ENCODE measurements at regions not wholly inside any gene's neighbourhood (a gene's known extent, or its start where the extent isn't known, plus 50 kb on each side); places are given as distances from the start of the nearest gene placed in this dataset.

DNA sequence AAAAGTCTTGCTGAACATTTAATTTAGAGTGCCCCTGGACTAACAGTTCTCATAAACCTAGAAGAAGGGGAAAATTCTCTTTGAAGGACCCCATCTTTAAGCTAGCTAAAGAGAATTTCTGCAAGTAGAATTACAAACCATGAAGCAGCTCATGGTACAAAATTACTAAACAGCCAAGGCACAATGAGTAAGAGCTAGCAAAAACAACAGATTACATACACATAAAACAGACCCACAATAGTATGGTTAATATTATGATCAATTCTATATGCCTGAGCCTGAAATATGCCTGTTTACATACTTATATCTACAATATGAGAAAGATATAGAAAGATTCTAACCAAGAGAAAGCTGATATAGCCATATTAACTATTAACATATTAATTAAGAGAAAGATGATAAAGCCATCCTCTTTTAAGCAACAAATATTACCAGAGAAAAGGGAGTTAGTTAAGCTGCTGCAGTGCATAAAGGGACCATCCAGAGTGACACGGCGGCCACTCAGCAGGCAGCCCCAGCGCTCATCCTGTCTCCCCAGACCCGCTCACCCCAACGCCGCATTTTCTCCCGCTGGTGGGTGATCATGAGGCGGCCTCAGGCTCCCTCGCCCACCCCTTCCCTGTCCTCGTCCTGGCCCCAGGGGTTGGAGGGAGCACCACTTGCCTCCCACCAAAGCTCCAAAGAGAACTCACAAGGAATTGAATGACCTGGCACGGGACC is 98.4 kb upstream of the CARMIL1 start:
- no peak overlapping the region for H3K27ac ChIP-seq (ENCODE audit: low read depth in 2 of 2, low read length in 2 of 2)
- no peaks in the 10 kb centered on the region for H3K27me3 ChIP-seq (ENCODE audit: control insufficient read depth in 2 of 2, insufficient read depth in 2 of 2, low read length in 2 of 2)
- H3K4me3 ChIP-seq (ENCODE audit: low read length in 2 of 2) = no peak overlapping the region
- H3K9ac ChIP-seq (ENCODE audit: low read depth in 1 of 2, low read length in 2 of 2) = no peak overlapping the region
- peaks cover under 1 to 1% of the 10 kb centered on the region in 2 donors for H3K4me1 ChIP-seq (ENCODE audit: control insufficient read depth in 2 of 2, insufficient read depth in 2 of 2, low read length in 2 of 2)
- H3K36me3 ChIP-seq (ENCODE audit: control insufficient read depth in 2 of 2, insufficient read depth in 2 of 2, low read length in 2 of 2) = no peaks in the 10 kb centered on the region
- no peaks in the 10 kb centered on the region for H3K9me3 ChIP-seq (ENCODE audit: control insufficient read depth in 2 of 2, low read length in 2 of 2)

DNA sequence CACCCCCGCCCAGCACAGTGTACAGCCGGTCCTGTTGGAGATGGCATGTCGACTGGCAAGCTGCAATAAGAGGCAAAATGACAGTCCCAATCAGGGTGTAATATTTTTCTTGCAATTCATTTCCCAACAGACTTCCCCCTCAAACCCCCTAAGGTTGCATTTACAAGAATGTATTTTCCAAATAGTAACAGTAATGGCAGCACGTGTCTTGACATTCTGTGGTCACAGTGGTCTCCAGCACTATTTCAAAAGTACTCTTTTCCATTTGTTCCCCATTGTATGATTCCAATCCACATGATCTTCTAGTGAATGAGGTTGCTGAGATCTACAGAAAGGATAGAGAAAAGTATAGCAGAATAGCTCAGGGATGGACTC is 97.8 kb upstream of the CARMIL1 start:
- no peaks in the 10 kb centered on the region for H3K9me3 ChIP-seq (ENCODE audit: control insufficient read depth in 2 of 2, low read length in 2 of 2)
- H3K36me3 ChIP-seq (ENCODE audit: control insufficient read depth in 2 of 2, insufficient read depth in 2 of 2, low read length in 2 of 2) = no peaks in the 10 kb centered on the region
- no peak overlapping the region for H3K9ac ChIP-seq (ENCODE audit: low read depth in 1 of 2, low read length in 2 of 2)
- no peak overlapping the region for H3K27ac ChIP-seq (ENCODE audit: low read depth in 2 of 2, low read length in 2 of 2)
- no peak overlapping the region for H3K4me3 ChIP-seq (ENCODE audit: low read length in 2 of 2)
- H3K4me1 ChIP-seq (ENCODE audit: control insufficient read depth in 2 of 2, insufficient read depth in 2 of 2, low read length in 2 of 2) = no peaks in the 10 kb centered on the region
- H3K27me3 ChIP-seq (ENCODE audit: control insufficient read depth in 2 of 2, insufficient read depth in 2 of 2, low read length in 2 of 2) = no peaks in the 10 kb centered on the region

DNA sequence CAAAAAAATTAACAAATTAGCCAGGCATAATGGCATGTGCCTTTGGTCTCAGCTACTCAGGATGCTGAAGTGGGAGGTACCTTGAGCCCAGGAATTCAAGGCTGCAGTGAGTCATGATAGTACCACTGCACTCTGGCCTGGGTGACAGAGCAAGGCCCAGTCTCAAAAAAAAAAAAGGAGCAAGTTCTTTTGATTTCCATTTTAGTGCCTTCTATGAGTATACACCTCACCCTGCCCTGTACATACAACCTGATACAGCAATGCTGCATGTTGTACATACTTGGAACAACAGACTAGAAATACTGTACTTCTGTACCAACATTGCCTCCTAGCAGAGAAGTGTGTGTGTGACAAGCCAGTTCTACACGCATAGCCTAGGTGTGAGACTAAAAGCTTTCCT is 97.3 kb upstream of the CARMIL1 start:
- H3K9me3 ChIP-seq (ENCODE audit: control insufficient read depth in 2 of 2, low read length in 2 of 2) = no peaks in the 10 kb centered on the region
- no peaks in the 10 kb centered on the region for H3K27me3 ChIP-seq (ENCODE audit: control insufficient read depth in 2 of 2, insufficient read depth in 2 of 2, low read length in 2 of 2)
- no peak overlapping the region for H3K27ac ChIP-seq (ENCODE audit: low read depth in 2 of 2, low read length in 2 of 2)
- no peak overlapping the region for H3K9ac ChIP-seq (ENCODE audit: low read depth in 1 of 2, low read length in 2 of 2)
- H3K4me3 ChIP-seq (ENCODE audit: low read length in 2 of 2) = no peak overlapping the region
- H3K4me1 ChIP-seq (ENCODE audit: control insufficient read depth in 2 of 2, insufficient read depth in 2 of 2, low read length in 2 of 2) = no peaks in the 10 kb centered on the region
- no peaks in the 10 kb centered on the region for H3K36me3 ChIP-seq (ENCODE audit: control insufficient read depth in 2 of 2, insufficient read depth in 2 of 2, low read length in 2 of 2)

DNA sequence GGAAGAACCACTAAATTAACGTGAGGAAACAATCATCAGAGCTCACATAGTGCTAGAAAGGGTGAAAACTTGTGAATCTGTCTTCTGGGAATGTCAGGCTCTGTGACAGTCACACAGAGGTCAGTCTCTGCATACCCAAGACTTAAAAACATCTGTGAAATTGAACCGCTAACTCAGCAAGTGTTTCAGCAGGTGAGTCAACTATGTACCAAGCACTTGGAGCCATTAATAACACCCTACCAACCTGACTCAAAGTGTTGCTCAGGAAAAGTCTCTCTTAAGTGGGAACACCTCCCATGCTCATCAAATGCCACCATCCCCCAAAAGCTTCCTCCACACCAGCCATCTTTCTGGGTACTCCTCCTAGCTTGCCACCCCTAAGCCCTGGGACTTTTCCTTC is 92.3 kb upstream of the CARMIL1 start:
- Histone ChIP-seq H3K4me1 (ENCODE audit: control insufficient read depth in 2 of 2, insufficient read depth in 2 of 2, low read length in 2 of 2) (no peaks in the 10 kb centered on the region), H3K27me3 (ENCODE audit: control insufficient read depth in 2 of 2, insufficient read depth in 2 of 2, low read length in 2 of 2) (no peaks in the 10 kb centered on the region), H3K4me3 (ENCODE audit: low read length in 2 of 2) (no peak overlapping the region), H3K9ac (ENCODE audit: low read depth in 1 of 2, low read length in 2 of 2) (no peak overlapping the region), H3K9me3 (ENCODE audit: control insufficient read depth in 2 of 2, low read length in 2 of 2) (no peaks in the 10 kb centered on the region), H3K36me3 (ENCODE audit: control insufficient read depth in 2 of 2, insufficient read depth in 2 of 2, low read length in 2 of 2) (no peaks in the 10 kb centered on the region), H3K27ac (ENCODE audit: low read depth in 2 of 2, low read length in 2 of 2) (no peak overlapping the region)

DNA sequence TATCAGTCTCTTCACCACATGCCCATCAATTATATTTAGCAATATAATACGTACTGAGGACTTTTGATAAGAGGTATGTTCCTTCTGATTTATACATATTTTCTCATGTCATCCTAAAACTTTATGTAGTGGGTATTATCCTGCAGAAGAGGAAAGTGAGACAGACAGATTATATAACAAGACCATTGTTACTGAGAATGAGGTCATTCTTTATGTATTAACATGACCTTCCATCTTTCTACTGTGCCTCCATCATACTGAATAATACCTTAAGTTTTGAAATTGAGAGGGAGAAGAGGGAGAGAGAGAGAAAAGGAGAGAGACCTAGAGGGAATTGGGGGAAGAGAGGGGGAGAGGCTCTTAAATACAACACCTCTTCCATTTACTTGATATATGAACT is 90.9 kb upstream of the CARMIL1 start:
- Histone ChIP-seq H3K9ac (ENCODE audit: low read depth in 1 of 2, low read length in 2 of 2) (no peak overlapping the region), H3K9me3 (ENCODE audit: control insufficient read depth in 2 of 2, low read length in 2 of 2) (no peaks in the 10 kb centered on the region), H3K36me3 (ENCODE audit: control insufficient read depth in 2 of 2, insufficient read depth in 2 of 2, low read length in 2 of 2) (no peaks in the 10 kb centered on the region)

DNA sequence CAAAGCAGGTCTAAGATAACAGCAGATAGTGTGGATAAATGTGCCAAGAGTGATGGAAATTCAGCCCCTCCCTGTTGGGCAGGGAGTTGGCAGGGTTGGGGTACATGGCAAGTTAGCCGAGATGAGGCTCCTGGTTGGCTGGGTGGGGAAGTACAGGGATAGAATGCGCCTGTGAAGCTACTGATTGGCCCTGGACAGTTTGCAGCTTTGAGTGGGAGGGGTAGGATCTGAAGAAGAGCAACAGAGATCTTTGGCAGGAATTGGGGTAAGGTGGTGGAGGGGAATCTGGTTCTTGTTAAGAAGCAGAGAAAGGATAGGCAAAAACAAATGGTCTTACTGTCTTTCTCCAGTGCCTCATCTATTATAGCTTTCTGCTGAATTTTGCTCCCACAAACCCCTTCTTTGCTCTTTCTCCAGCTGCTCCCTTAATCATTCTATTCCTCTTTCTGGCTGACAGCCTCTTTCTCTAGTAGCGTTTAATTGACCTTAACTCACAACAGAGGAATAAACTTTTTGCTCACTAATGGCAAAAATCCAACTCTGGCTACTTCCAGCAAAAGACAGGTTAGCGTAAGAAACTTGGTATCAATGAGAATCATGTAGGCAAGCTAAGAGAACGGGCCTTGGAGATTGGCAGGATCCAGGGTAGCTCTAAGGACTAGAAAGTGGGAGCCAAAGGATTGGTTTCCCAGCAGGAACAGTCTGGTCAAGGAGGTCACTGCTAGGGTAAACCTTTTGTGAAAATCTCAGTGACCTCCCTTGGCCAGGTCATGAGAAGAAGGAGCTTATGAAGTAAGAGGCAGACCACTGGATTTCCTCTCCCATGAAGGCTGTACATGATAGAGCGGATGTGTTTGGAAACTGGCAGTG is 86.3 kb upstream of the CARMIL1 start:
- Histone ChIP-seq H3K9ac (ENCODE audit: low read depth in 1 of 2, low read length in 2 of 2) (no peak overlapping the region), H3K36me3 (ENCODE audit: control insufficient read depth in 2 of 2, insufficient read depth in 2 of 2, low read length in 2 of 2) (no peaks in the 10 kb centered on the region), H3K27ac (ENCODE audit: low read depth in 2 of 2, low read length in 2 of 2) (peak overlapping the region; percentile 25 to 44), H3K4me1 (ENCODE audit: control insufficient read depth in 2 of 2, insufficient read depth in 2 of 2, low read length in 2 of 2) (no peaks in the 10 kb centered on the region), H3K27me3 (ENCODE audit: control insufficient read depth in 2 of 2, insufficient read depth in 2 of 2, low read length in 2 of 2) (no peaks in the 10 kb centered on the region), H3K9me3 (ENCODE audit: control insufficient read depth in 2 of 2, low read length in 2 of 2) (no peaks in the 10 kb centered on the region), H3K4me3 (ENCODE audit: low read length in 2 of 2) (no peak overlapping the region)

More for the DNA sequence above, 90.9 kb upstream of the CARMIL1 start:
- H3K27ac ChIP-seq (ENCODE audit: low read depth in 2 of 2, low read length in 2 of 2) = no peak overlapping the region
- H3K4me3 ChIP-seq (ENCODE audit: low read length in 2 of 2) = no peak overlapping the region
- H3K4me1 ChIP-seq (ENCODE audit: control insufficient read depth in 2 of 2, insufficient read depth in 2 of 2, low read length in 2 of 2) = no peaks in the 10 kb centered on the region
- H3K27me3 ChIP-seq (ENCODE audit: control insufficient read depth in 2 of 2, insufficient read depth in 2 of 2, low read length in 2 of 2) = no peaks in the 10 kb centered on the region

DNA sequence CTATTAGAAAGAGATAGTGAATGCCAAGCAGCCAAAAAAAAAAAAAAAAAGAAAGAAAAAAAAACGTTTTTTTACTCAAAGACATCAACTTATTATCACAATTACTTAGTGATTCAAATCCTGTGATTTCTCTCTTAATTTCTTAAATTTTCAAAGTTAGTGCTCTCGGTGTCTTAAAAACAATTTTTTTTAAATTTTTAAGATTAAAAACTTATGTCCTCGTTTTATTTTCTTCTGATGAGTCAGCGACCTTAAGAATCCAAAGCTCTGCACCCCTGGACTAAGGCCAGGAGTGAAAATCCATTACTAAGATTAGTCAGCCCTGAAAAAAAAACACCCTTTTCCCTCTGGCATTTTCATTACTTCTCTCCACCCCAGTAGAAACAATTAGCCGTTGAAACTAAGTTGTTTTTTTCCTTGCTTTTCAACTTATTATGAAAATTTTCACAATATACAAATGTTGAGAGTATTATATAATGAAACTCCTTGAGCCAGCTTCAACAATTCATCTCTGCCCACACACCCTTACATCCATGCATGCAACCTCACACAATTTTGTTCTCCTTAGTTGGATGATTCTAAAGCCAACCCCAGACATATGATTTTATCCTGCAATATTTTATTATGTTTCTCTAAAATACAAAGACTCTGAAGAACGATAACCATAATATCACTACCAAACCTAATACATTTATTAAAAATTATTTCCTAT is 85.6 kb upstream of the CARMIL1 start:
- Histone ChIP-seq H3K27me3 (ENCODE audit: control insufficient read depth in 2 of 2, insufficient read depth in 2 of 2, low read length in 2 of 2) (no peaks in the 10 kb centered on the region), H3K27ac (ENCODE audit: low read depth in 2 of 2, low read length in 2 of 2) (peak overlapping the region in 1 of 2 donors; percentile 44), H3K9me3 (ENCODE audit: control insufficient read depth in 2 of 2, low read length in 2 of 2) (no peaks in the 10 kb centered on the region), H3K4me3 (ENCODE audit: low read length in 2 of 2) (no peak overlapping the region), H3K9ac (ENCODE audit: low read depth in 1 of 2, low read length in 2 of 2) (no peak overlapping the region), H3K4me1 (ENCODE audit: control insufficient read depth in 2 of 2, insufficient read depth in 2 of 2, low read length in 2 of 2) (no peaks in the 10 kb centered on the region), H3K36me3 (ENCODE audit: control insufficient read depth in 2 of 2, insufficient read depth in 2 of 2, low read length in 2 of 2) (no peaks in the 10 kb centered on the region)

DNA sequence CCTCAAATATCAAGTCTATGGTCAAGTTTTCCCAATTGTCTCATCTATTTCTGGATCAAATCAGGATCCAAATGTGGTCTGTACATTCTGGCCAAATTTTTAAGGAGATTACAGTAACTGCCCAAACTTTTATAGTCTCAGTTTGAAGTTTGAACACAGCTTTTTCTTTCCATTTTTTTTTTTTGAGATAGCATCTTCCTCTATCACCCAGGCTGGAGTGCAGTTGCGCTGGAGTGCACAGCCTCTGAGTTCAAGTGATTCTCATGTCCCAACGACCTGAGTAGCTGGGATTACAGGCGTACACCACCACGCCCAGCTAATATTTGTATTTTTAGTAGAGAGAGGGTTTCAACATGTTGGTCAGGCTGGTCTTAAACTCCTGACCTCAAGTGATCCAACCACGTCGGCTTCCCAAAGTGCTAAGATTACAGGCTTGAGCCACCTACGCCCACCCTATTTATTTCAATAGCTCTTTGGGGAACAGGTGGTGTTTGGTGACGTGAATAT is 84.9 kb upstream of the CARMIL1 start:
- Histone ChIP-seq H3K27me3 (ENCODE audit: control insufficient read depth in 2 of 2, insufficient read depth in 2 of 2, low read length in 2 of 2) (no peaks in the 10 kb centered on the region), H3K4me3 (ENCODE audit: low read length in 2 of 2) (no peak overlapping the region), H3K36me3 (ENCODE audit: control insufficient read depth in 2 of 2, insufficient read depth in 2 of 2, low read length in 2 of 2) (no peaks in the 10 kb centered on the region), H3K27ac (ENCODE audit: low read depth in 2 of 2, low read length in 2 of 2) (no peak overlapping the region), H3K9me3 (ENCODE audit: control insufficient read depth in 2 of 2, low read length in 2 of 2) (no peaks in the 10 kb centered on the region), H3K4me1 (ENCODE audit: control insufficient read depth in 2 of 2, insufficient read depth in 2 of 2, low read length in 2 of 2) (no peaks in the 10 kb centered on the region), H3K9ac (ENCODE audit: low read depth in 1 of 2, low read length in 2 of 2) (no peak overlapping the region)

DNA sequence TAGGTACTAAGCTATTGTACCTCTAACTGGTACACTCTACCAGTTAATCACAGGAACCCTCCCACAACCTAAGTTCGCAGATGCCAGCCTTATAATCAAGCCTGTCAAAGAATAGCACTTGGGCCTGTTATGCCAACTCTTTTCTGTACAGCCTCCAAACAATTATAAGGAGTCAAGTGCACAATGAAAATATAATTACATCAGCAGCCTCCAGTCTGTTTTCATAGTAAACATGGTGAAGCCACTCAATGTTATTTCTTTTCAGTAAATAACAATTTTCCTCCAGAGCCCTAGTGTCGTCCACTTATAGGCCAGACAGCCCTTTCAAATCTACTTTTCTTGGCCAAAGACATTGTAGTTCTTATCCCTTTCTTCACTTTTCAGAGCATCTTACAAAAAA is 82.7 kb upstream of the CARMIL1 start:
- H3K4me1 ChIP-seq (ENCODE audit: control insufficient read depth in 2 of 2, insufficient read depth in 2 of 2, low read length in 2 of 2) = no peaks in the 10 kb centered on the region
- no peak overlapping the region for H3K27ac ChIP-seq (ENCODE audit: low read depth in 2 of 2, low read length in 2 of 2)
- H3K9ac ChIP-seq (ENCODE audit: low read depth in 1 of 2, low read length in 2 of 2) = no peak overlapping the region

DNA sequence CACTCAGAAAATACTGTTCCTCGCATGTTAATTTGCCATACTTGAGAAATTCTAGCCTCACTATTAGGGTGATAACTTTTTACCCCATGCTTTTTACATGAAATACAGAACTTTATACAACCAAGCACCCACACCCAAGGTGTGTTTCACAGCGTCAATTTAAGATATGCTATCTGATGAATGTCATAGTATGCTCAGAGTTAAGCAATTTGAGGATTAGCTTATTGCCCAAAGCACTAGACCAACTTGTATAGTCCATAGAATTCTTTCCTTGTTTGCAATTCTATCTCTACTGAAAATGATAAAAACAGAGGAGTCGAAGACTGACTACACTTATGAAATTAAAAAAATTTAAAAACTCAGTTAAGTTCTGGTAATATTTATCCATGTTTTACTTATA is 82.1 kb upstream of the CARMIL1 start:
- no peak overlapping the region for H3K27ac ChIP-seq (ENCODE audit: low read depth in 2 of 2, low read length in 2 of 2)
- H3K4me1 ChIP-seq (ENCODE audit: control insufficient read depth in 2 of 2, insufficient read depth in 2 of 2, low read length in 2 of 2) = no peaks in the 10 kb centered on the region
- H3K4me3 ChIP-seq (ENCODE audit: low read length in 2 of 2) = no peak overlapping the region
- H3K9me3 ChIP-seq (ENCODE audit: control insufficient read depth in 2 of 2, low read length in 2 of 2) = no peaks in the 10 kb centered on the region
- H3K9ac ChIP-seq (ENCODE audit: low read depth in 1 of 2, low read length in 2 of 2) = no peak overlapping the region
- H3K36me3 ChIP-seq (ENCODE audit: control insufficient read depth in 2 of 2, insufficient read depth in 2 of 2, low read length in 2 of 2) = no peaks in the 10 kb centered on the region
- no peaks in the 10 kb centered on the region for H3K27me3 ChIP-seq (ENCODE audit: control insufficient read depth in 2 of 2, insufficient read depth in 2 of 2, low read length in 2 of 2)

More for the DNA sequence above, 82.7 kb upstream of the CARMIL1 start:
- no peaks in the 10 kb centered on the region for H3K36me3 ChIP-seq (ENCODE audit: control insufficient read depth in 2 of 2, insufficient read depth in 2 of 2, low read length in 2 of 2)
- no peak overlapping the region for H3K4me3 ChIP-seq (ENCODE audit: low read length in 2 of 2)
- no peaks in the 10 kb centered on the region for H3K27me3 ChIP-seq (ENCODE audit: control insufficient read depth in 2 of 2, insufficient read depth in 2 of 2, low read length in 2 of 2)
- no peaks in the 10 kb centered on the region for H3K9me3 ChIP-seq (ENCODE audit: control insufficient read depth in 2 of 2, low read length in 2 of 2)

All from mucosa of rectum (tissue), 2 donors.